ENCODE measurements at regions not wholly inside any gene's neighbourhood (a gene's known extent, or its start where the extent isn't known, plus 50 kb on each side); places are given as distances from the start of the nearest gene placed in this dataset.

GRCh38 chr15:94555841-94556519 lies 324.6 kb downstream of the MCTP2 start:
- TF ChIP-seq CTCF (IDR thresholded peaks at IDR 0.05) (no peak), POLR2A (IDR thresholded peaks at IDR 0.05) (no peak)

All from suprapubic skin (tissue), 3 donors.